Testis (tissue), 2 donors: ENCODE measurements at regions not wholly inside any gene's neighbourhood (a gene's known extent, or its start where the extent isn't known, plus 50 kb on each side); places are given as distances from the start of the nearest gene placed in this dataset.

Source experiments
- DNase-seq: peaks from one replicate; pipeline ENCODE4 v3.0.0-alpha.2; 2019
- H3K27ac ChIP-seq, 2 donors: fragments of 200-600 bp; sonication (generic); one replicate each; pipeline ENCODE4 v1.5.1; 2019
- H3K27me3 ChIP-seq: fragments of 200-600 bp; sonication (generic); one replicate; pipeline ENCODE4 v1.5.1; 2019
- H3K36me3 ChIP-seq: fragments of 200-600 bp; sonication (generic); one replicate; pipeline ENCODE4 v1.5.1; 2017; ENCODE audit warnings: low read depth; ENCODE audit errors: missing control alignments
- H3K4me1 ChIP-seq: fragments of 200-600 bp; sonication (generic); one replicate; pipeline ENCODE4 v1.5.1; 2019
- H3K4me3 ChIP-seq, 2 donors: fragments of 200-600 bp; sonication (generic); one replicate each; pipeline ENCODE4 v1.5.1; 2017 to 2019
- H3K9me3 ChIP-seq: fragments of 200-600 bp; sonication (generic); one replicate; pipeline ENCODE4 v1.5.1; 2017
- POLR2A ChIP-seq: fragments of 450-650 bp; IDR thresholded peaks from one replicate; pipeline ENCODE4 v1.6.1; 2017; ENCODE audit warnings: antibody characterized with exemption, mild to moderate bottlenecking, moderate library complexity
- WGBS, 2 donors: methylation state at CpG; one replicate each; pipeline ENCODE4 v1.1.5; 2018; 5-methylcytosine and 5-hydroxymethylcytosine counted together
- intact Hi-C: fragments of 100-400 bp; cut with DNase I; formaldehyde crosslinking; loops from one replicate; pipeline ENCODE4 v1.15.1; 2023; ENCODE audit warnings: low total_unique reads
- TF ChIP-seq, protein P1 (sequence below), 3 experiments: fragments of 450-650 bp in 2 of 3; fragments of 200-600 bp in 1 of 3; sonication (generic) in 1 of 3; IDR thresholded peaks; one replicate each; pipeline ENCODE4 v1.5.1; 2016 to 2019; ENCODE audit warnings: antibody characterized with exemption in 3 of 3, mild to moderate bottlenecking in 2 of 3, moderate library complexity in 1 of 3

DNA sequence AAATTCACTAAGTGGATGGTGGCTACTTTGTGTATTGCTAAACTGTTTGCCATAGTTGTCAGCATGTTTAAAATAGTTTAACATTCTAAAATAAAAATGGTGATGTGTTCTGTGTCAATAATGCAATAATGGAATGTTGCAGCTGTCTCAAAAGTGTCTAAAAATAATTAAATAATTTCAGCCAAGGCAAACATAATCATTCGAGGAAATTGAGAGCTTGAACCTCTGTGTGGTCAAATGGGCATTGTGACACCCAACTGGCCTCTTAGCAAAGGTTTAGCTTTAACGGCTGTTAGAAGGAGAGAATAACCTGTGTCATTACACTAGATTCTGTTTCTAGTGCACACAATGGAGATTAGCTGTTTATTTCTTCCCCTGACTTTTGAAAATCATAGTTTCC lies 278.5 kb downstream of the TMEM167A start:
- no peaks in the 10 kb centered on the region for H3K27me3 ChIP-seq
- no peaks in the 10 kb centered on the region for H3K9me3 ChIP-seq
- H3K4me3 ChIP-seq: no peak overlapping the region
- no peaks in the 10 kb centered on the region for H3K4me1 ChIP-seq
- DNase-seq: no peak
- H3K36me3 ChIP-seq: no peaks in the 10 kb centered on the region
- intact Hi-C loops: no loop called here
- H3K27ac ChIP-seq: no peak overlapping the region
- 36 to 42% methylated on average over 2 of the region's 2 CpGs for WGBS, 2 donors
- TF ChIP-seq POLR2A: no peak
- TF ChIP-seq, protein P1, sequence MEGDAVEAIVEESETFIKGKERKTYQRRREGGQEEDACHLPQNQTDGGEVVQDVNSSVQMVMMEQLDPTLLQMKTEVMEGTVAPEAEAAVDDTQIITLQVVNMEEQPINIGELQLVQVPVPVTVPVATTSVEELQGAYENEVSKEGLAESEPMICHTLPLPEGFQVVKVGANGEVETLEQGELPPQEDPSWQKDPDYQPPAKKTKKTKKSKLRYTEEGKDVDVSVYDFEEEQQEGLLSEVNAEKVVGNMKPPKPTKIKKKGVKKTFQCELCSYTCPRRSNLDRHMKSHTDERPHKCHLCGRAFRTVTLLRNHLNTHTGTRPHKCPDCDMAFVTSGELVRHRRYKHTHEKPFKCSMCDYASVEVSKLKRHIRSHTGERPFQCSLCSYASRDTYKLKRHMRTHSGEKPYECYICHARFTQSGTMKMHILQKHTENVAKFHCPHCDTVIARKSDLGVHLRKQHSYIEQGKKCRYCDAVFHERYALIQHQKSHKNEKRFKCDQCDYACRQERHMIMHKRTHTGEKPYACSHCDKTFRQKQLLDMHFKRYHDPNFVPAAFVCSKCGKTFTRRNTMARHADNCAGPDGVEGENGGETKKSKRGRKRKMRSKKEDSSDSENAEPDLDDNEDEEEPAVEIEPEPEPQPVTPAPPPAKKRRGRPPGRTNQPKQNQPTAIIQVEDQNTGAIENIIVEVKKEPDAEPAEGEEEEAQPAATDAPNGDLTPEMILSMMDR (IDR thresholded peaks at IDR 0.05): no peak

DNA sequence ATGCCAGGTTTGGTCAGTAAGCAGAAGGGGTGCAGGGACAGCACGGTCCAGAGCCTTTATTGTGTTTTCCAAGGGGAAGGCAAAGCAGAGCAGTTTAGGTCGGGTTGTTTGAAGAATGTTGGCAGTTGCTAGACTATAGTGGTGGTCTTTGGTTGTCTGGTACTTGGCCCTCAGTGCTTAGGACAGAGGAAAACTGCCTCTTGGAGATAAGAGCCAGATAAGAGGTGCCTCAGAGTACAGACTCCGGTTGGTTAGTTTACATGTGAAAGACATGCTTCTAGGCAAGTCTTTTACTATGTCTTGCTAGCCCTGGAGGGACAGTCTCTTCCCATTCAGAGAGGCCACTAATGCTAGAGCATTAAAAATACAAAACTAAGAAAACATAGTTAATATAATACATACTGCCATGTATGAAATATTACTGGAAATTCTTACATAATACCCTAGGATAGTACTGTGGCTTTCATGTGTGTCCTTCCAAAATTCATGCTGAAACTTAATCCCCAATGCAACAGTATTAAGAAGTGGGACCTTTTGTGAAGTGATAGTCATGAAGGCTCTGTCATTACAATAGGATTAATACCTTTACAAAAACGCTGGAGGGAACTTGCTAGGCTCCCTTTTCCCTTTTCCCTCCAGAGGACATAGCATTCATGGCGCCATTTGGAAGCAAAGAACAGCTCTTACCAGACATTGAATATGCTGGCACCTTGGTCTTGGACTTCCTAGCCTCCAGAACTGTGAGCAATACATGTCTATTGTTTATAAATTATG lies 280.4 kb downstream of the TMEM167A start:
- Histone ChIP-seq H3K4me3 (no peak overlapping the region), H3K4me1 (no peaks in the 10 kb centered on the region)

DNA sequence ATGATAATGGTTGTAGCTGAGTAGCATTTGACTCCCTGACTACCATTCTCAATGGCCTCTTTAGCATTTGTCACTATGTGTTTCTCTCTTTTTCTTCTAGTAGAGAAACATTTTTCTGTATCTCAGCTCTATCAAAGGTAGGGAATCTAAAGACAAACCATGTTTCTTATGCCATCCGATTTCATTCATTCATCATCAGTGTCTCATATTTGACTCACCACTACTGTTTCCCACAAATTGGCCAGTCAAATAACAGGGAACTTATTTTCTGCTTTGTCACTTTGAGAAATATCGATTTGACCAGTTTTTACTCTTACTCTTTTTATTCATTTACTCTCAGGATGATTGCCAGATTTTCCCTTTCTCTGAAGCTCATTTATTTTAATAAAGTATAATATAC lies 282.3 kb downstream of the TMEM167A start:
- DNase-seq: no peak
- intact Hi-C loops: no loop called here
- H3K27ac ChIP-seq: no peak overlapping the region
- no peaks in the 10 kb centered on the region for H3K36me3 ChIP-seq
- no peaks in the 10 kb centered on the region for H3K9me3 ChIP-seq
- no peak overlapping the region for H3K4me3 ChIP-seq
- TF ChIP-seq, protein P1 (IDR thresholded peaks at IDR 0.05): no peak
- no peak for TF ChIP-seq POLR2A
- no peaks in the 10 kb centered on the region for H3K4me1 ChIP-seq
- H3K27me3 ChIP-seq: no peaks in the 10 kb centered on the region
- 86 to 91% methylated on average over 2 of the region's 2 CpGs for WGBS, 2 donors

More for the DNA sequence above, 280.4 kb downstream of the TMEM167A start:
- intact Hi-C loops: no loop called here
- no peaks in the 10 kb centered on the region for H3K27me3 ChIP-seq
- DNase-seq: no peak
- WGBS, 2 donors: 76 to 78% methylated on average over 5 of the region's 5 CpGs
- no peak overlapping the region for H3K27ac ChIP-seq
- TF ChIP-seq, protein P1 (IDR thresholded peaks at IDR 0.05): no peak
- no peak for TF ChIP-seq POLR2A
- H3K36me3 ChIP-seq: no peaks in the 10 kb centered on the region
- no peaks in the 10 kb centered on the region for H3K9me3 ChIP-seq

DNA sequence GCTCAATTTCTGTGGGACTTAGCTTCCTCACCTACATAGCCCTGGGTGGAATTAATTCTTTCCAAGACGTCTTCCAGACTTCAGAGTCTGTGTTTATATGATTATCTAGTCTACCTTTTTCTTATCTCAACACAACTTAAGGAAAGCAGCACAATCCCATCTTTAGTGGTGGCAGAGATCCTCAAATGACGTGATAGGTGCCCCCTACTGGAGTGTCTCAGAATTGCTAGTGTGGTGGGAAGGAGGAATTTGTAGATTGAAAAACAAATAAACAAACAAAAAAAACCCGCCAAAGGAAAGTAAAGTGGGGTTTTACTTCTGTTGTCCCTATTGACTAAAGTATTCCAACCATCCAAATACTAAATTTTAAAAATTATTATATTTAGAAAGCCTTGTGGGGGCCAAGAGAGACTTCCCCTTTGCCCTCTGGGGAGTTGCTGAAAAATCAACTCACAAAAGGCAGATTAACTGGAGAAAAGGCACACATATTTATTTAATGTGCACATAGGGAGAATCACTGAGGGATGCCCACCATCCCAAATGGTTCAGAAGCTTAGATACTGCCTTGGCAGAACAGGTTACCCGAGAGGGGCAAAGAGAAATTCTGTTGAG lies 283.3 kb downstream of the TMEM167A start:
- TF ChIP-seq, protein P1 (IDR thresholded peaks at IDR 0.05): peak in 2 of 3 experiments; percentile 45 to 71
- no peak for TF ChIP-seq POLR2A
- Histone ChIP-seq H3K27ac (no peak overlapping the region), H3K36me3 (no peaks in the 10 kb centered on the region), H3K27me3 (no peaks in the 10 kb centered on the region), H3K4me3 (no peak overlapping the region), H3K9me3 (no peaks in the 10 kb centered on the region), H3K4me1 (no peaks in the 10 kb centered on the region)
- intact Hi-C loops: no loop called here
- peak; percentile 60 for DNase-seq
- 50 to 75% methylated on average over 4 of the region's 4 CpGs for WGBS, 2 donors
